AG04449 (cell line): ENCODE measurements at regions not wholly inside any gene's neighbourhood (a gene's known extent, or its start where the extent isn't known, plus 50 kb on each side); places are given as distances from the start of the nearest gene placed in this dataset.
"Not testable (repeated sequence)": the region's sequence is repeated elsewhere in the genome, so short reads cannot be mapped to it uniquely, and the experiment has no call there.

Experiments used
- CTCF ChIA-PET: fragments of 350-600 bp; formaldehyde crosslinking; extraction: SDS; loops from one replicate; lab custom pipeline; 2021; ENCODE audit warnings: antibody characterized with exemption; lab: Yijun Ruan, JAX
- POLR2A ChIA-PET: fragments of 400-600, 350-600 bp; formaldehyde crosslinking; extraction: SDS; loops from one replicate; lab custom pipeline; 2020; ENCODE audit warnings: antibody characterized with exemption, inconsistent platforms; lab: Yijun Ruan, JAX
- DNase-seq: peaks from one replicate; pipeline ENCODE4 v3.0.0-alpha.2; 2010; ENCODE audit warnings: low read depth, low spot score
- H3K4me3 ChIP-seq: 2 replicates; pipeline ENCODE4 v1.5.1; 2011; ENCODE audit warnings: low read depth, mild to moderate bottlenecking, control low read depth, low read length
- CTCF ChIP-seq: IDR thresholded peaks from one replicate; pipeline ENCODE4 v1.5.1; 2011; ENCODE audit warnings: mild to moderate bottlenecking, moderate library complexity, low read length, control low read depth, inconsistent platforms; ENCODE audit not compliant: insufficient read depth; ENCODE audit errors: missing control alignments

GRCh38 chr6:139738801-139739455 is 364.5 kb upstream of the CITED2 start:
- no peak for TF ChIP-seq CTCF
- no peak for DNase-seq
- H3K4me3 ChIP-seq = no peak overlapping the region
- ChIA-PET POLR2A (interaction anchor here (0.5 kb wide), 1 partner anchor 364 kb away, joined by 3 read pairs; no protein-coding TSS in a partner anchor), CTCF (no interaction called here)

- ChIA-PET POLR2A (no interaction called here), CTCF (no interaction called here)
- TF ChIP-seq CTCF = no peak
- no peak for DNase-seq
- no peak overlapping the region for H3K4me3 ChIP-seq
These were observed 362.0 kb upstream of the CITED2 start for GRCh38 chr6:139736325-139736906.

- no peak for DNase-seq
- ChIA-PET CTCF (interaction anchor here (1.5 kb wide), 1 partner anchor 11 kb away, joined by 4 read pairs; no protein-coding TSS in a partner anchor), POLR2A (interaction anchor here (1.0 kb wide), 1 partner anchor 358 kb away, joined by 5 read pairs; the partner anchor contains the start of gene CITED2)
- TF ChIP-seq CTCF = no peak
- H3K4me3 ChIP-seq = no peak overlapping the region
These were observed 358.0 kb upstream of the CITED2 start for GRCh38 chr6:139732451-139732850.

- H3K4me3 ChIP-seq = no peak overlapping the region
These were observed 356.0 kb upstream of the CITED2 start for GRCh38 chr6:139730340-139730974.

GRCh38 chr6:139728876-139729427 is 354.5 kb upstream of the CITED2 start:
- no peak for TF ChIP-seq CTCF
- H3K4me3 ChIP-seq = no peak overlapping the region
- POLR2A ChIA-PET = no interaction called here
- DNase-seq = no peak
- CTCF ChIA-PET = no interaction called here

More at GRCh38 chr6:139730340-139730974, 356.0 kb upstream of the CITED2 start:
- ChIA-PET POLR2A (no interaction called here), CTCF (no interaction called here)
- TF ChIP-seq CTCF = no peak
- no peak for DNase-seq

GRCh38 chr6:139726272-139726671 is 351.8 kb upstream of the CITED2 start:
- DNase-seq, CTCF ChIA-PET, POLR2A ChIA-PET: not testable (repeated sequence)

More at GRCh38 chr6:139726272-139726671, 351.8 kb upstream of the CITED2 start:
- H3K4me3 ChIP-seq = not testable (repeated sequence)
